Gastrocnemius medialis (tissue), 4 donors: ENCODE measurements at regions not wholly inside any gene's neighbourhood (a gene's known extent, or its start where the extent isn't known, plus 50 kb on each side); places are given as distances from the start of the nearest gene placed in this dataset.

Experiments used
- POLR2A ChIP-seq, 2 donors: fragments of 450-650 bp; IDR thresholded peaks; one replicate each; pipeline ENCODE4 v1.6.1; 2017; ENCODE audit warnings: antibody characterized with exemption in 2 of 2, mild to moderate bottlenecking in 2 of 2, moderate library complexity in 2 of 2
- TF ChIP-seq, protein P1 (sequence below), 5 experiments: fragments of 450-650 bp in 3 of 5; fragments of 200-600 bp in 2 of 5; sonication (generic) in 2 of 5; IDR thresholded peaks in 4 of 5; conservative IDR thresholded peaks in 1 of 5; 1 replicate in 4 of 5; 2 replicates in 1 of 5; pipeline ENCODE4 v1.5.1; 2016 to 2019; ENCODE audit warnings: antibody characterized with exemption in 5 of 5, mild to moderate bottlenecking in 3 of 5, moderate library complexity in 3 of 5

- TF ChIP-seq, protein P1, sequence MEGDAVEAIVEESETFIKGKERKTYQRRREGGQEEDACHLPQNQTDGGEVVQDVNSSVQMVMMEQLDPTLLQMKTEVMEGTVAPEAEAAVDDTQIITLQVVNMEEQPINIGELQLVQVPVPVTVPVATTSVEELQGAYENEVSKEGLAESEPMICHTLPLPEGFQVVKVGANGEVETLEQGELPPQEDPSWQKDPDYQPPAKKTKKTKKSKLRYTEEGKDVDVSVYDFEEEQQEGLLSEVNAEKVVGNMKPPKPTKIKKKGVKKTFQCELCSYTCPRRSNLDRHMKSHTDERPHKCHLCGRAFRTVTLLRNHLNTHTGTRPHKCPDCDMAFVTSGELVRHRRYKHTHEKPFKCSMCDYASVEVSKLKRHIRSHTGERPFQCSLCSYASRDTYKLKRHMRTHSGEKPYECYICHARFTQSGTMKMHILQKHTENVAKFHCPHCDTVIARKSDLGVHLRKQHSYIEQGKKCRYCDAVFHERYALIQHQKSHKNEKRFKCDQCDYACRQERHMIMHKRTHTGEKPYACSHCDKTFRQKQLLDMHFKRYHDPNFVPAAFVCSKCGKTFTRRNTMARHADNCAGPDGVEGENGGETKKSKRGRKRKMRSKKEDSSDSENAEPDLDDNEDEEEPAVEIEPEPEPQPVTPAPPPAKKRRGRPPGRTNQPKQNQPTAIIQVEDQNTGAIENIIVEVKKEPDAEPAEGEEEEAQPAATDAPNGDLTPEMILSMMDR (IDR thresholded peaks at IDR 0.05 in 4 of 5, conservative IDR thresholded peaks at IDR 0.05 in 1 of 5), result no peak
- no peak for TF ChIP-seq POLR2A (IDR thresholded peaks at IDR 0.05)
Observed at GRCh38 chr9:89697553-89697952, 92.7 kb downstream of the GADD45G start.
